PC-9 (cell line): ENCODE measurements at regions not wholly inside any gene's neighbourhood (a gene's known extent, or its start where the extent isn't known, plus 50 kb on each side); places are given as distances from the start of the nearest gene placed in this dataset.

Experiments
- BruUV-seq: library from RNA; stranded (reverse); fragments of 400-500 nt; replicated peaks from 2 replicates; lab custom pipeline; 2021; lab: Mats Ljungman, UMichigan
- CTCF ChIA-PET: fragments of 300-600 bp; sonication (Branson Sonifier 250); formaldehyde crosslinking; loops from one replicate; lab custom pipeline; 2022; ENCODE audit warnings: antibody characterized with exemption; lab: Charles Lee
- POLR2A ChIA-PET: fragments of 300-600 bp; sonication (Branson Sonifier 250); formaldehyde crosslinking; loops from one replicate; lab custom pipeline; 2022; ENCODE audit warnings: antibody characterized with exemption; ENCODE audit not compliant: unreplicated experiment; lab: Charles Lee
- DNase-seq, 2 experiments: peaks; one replicate each; pipeline versions ENCODE4 v3.0.0 to v3.0.0-alpha.2; 2015 to 2022; ENCODE audit warnings: mixed read lengths in 1 of 2
- H2AFZ ChIP-seq: fragments of 200-600 bp; sonication (generic); 2 replicates; pipeline ENCODE4 v1.8.1; 2017; ENCODE audit warnings: antibody characterized with exemption
- H3F3A ChIP-seq: fragments of 200-600 bp; sonication (generic); 2 replicates; pipeline ENCODE4 v1.8.1; 2017; ENCODE audit warnings: antibody characterized with exemption, mild to moderate bottlenecking, low read depth; ENCODE audit not compliant: insufficient read depth
- H3K27ac ChIP-seq: fragments of 200-600 bp; sonication (generic); 2 replicates; pipeline ENCODE4 v1.6.1; 2016; ENCODE audit warnings: mixed run types
- H3K27me3 ChIP-seq: fragments of 200-600 bp; sonication (generic); 2 replicates; pipeline ENCODE4 v1.6.1; 2016; ENCODE audit warnings: low read depth, mixed run types; ENCODE audit not compliant: insufficient read depth
- H3K36me3 ChIP-seq: fragments of 200-600 bp; sonication (generic); 2 replicates; pipeline ENCODE4 v1.6.1; 2016; ENCODE audit warnings: low read depth, mixed run types
- H3K4me1 ChIP-seq: fragments of 200-600 bp; sonication (generic); replicated peaks from 2 replicates; pipeline ENCODE4 v1.6.1; 2016; ENCODE audit warnings: mixed run types; ENCODE audit not compliant: insufficient read depth
- H3K4me2 ChIP-seq: fragments of 200-600 bp; sonication (generic); 2 replicates; pipeline ENCODE4 v1.6.1; 2017; ENCODE audit warnings: mixed run types
- H3K4me3 ChIP-seq: fragments of 200-600 bp; sonication (generic); 2 replicates; pipeline ENCODE4 v1.6.1; 2016; ENCODE audit warnings: mixed run types
- H3K79me2 ChIP-seq: fragments of 200-600 bp; sonication (generic); 2 replicates; pipeline ENCODE4 v1.6.1; 2017; ENCODE audit warnings: low read depth, mixed run types
- H3K9me2 ChIP-seq: fragments of 200-600 bp; sonication (generic); 2 replicates; pipeline ENCODE4 v1.8.1; 2017; ENCODE audit warnings: mild to moderate bottlenecking; ENCODE audit not compliant: insufficient read depth
- H3K9me3 ChIP-seq: fragments of 200-600 bp; sonication (generic); 2 replicates; pipeline ENCODE4 v1.8.1; 2016; ENCODE audit warnings: low read depth; ENCODE audit not compliant: insufficient read depth
- H4K20me1 ChIP-seq: fragments of 200-600 bp; sonication (generic); 2 replicates; pipeline ENCODE4 v1.8.1; 2017; ENCODE audit not compliant: insufficient read depth
- CTCF ChIP-seq: fragments of 200-600 bp; sonication (generic); conservative IDR thresholded peaks from 2 replicates; pipeline ENCODE4 v1.6.1; 2017; ENCODE audit warnings: mixed run types, antibody characterized with exemption, mild to moderate bottlenecking, moderate library complexity
- EZH2 ChIP-seq: fragments of 200-600 bp; sonication (generic); IDR thresholded peaks from 2 replicates; pipeline ENCODE4 v1.8.0; 2017; ENCODE audit warnings: antibody characterized with exemption, low read depth
- intact Hi-C: fragments of 100-400 bp; cut with micrococcal nuclease; formaldehyde crosslinking; loops from one replicate; pipeline ENCODE4 v1.10.0; 2022; ENCODE audit not compliant: unreplicated experiment

GRCh38 chr5:163756170-163756569 lies 250.8 kb downstream of the MAT2B start:
- CTCF ChIA-PET: no interaction called here
- Histone ChIP-seq H2AFZ (no peak overlapping the region), H3K9me3 (no peaks in the 10 kb centered on the region), H3K4me2 (no peak overlapping the region), H3K27me3 (no peaks in the 10 kb centered on the region), H4K20me1 (no peaks in the 10 kb centered on the region; the same call in 1 of the 2 replicates), H3K79me2 (no peaks in the 10 kb centered on the region), H3K36me3 (no peaks in the 10 kb centered on the region), H3K9me2 (no peaks in the 10 kb centered on the region; the same call in 1 of the 2 replicates), H3K4me3 (no peak overlapping the region), H3K4me1 (no peaks in the 10 kb centered on the region), H3F3A (no peaks in the 10 kb centered on the region), H3K27ac (no peak overlapping the region)
- POLR2A ChIA-PET: no interaction called here
- intact Hi-C loops: no loop called here
- TF ChIP-seq EZH2 (no peak), CTCF (no peak)
- no TSS peak for BruUV-seq
- no peak for DNase-seq

- no peak overlapping the region for H2AFZ ChIP-seq
- DNase-seq: no peak
- intact Hi-C loops: no loop called here
- BruUV-seq: no TSS peak
- no peaks in the 10 kb centered on the region for H3K79me2 ChIP-seq
- H3K27me3 ChIP-seq: no peaks in the 10 kb centered on the region
- ChIA-PET CTCF (no interaction called here), POLR2A (no interaction called here)
- H3K9me3 ChIP-seq: no peaks in the 10 kb centered on the region
- H3F3A ChIP-seq: no peaks in the 10 kb centered on the region
- H3K27ac ChIP-seq: no peak overlapping the region
- H4K20me1 ChIP-seq: no peaks in the 10 kb centered on the region; the same call in 1 of the 2 replicates
- no peak overlapping the region for H3K4me2 ChIP-seq
- H3K9me2 ChIP-seq: no peaks in the 10 kb centered on the region
- no peak overlapping the region for H3K4me3 ChIP-seq
- TF ChIP-seq EZH2 (no peak), CTCF (no peak)
- no peaks in the 10 kb centered on the region for H3K4me1 ChIP-seq
- no peaks in the 10 kb centered on the region for H3K36me3 ChIP-seq
Measured at GRCh38 chr5:163757344-163757743, 251.9 kb downstream of the MAT2B start.

- H3K79me2 ChIP-seq: no peaks in the 10 kb centered on the region
- H3K27me3 ChIP-seq: no peaks in the 10 kb centered on the region
- DNase-seq: no peak
- H3F3A ChIP-seq: no peaks in the 10 kb centered on the region
- H3K4me2 ChIP-seq: no peak overlapping the region
- no peaks in the 10 kb centered on the region; the same call in 1 of the 2 replicates for H4K20me1 ChIP-seq
- no peak for TF ChIP-seq CTCF
- no peak for TF ChIP-seq EZH2
- CTCF ChIA-PET: no interaction called here
- intact Hi-C loops: no loop called here
- no peak overlapping the region for H3K27ac ChIP-seq
- no peaks in the 10 kb centered on the region for H3K9me3 ChIP-seq
- no peaks in the 10 kb centered on the region for H3K9me2 ChIP-seq
- no peaks in the 10 kb centered on the region for H3K4me1 ChIP-seq
- POLR2A ChIA-PET: no interaction called here
- BruUV-seq: no TSS peak
- no peak overlapping the region for H3K4me3 ChIP-seq
- H2AFZ ChIP-seq: no peak overlapping the region
- H3K36me3 ChIP-seq: no peaks in the 10 kb centered on the region
Measured at GRCh38 chr5:163758283-163758711, 252.9 kb downstream of the MAT2B start.
